HG03521 (cell line): ENCODE measurements at regions not wholly inside any gene's neighbourhood (a gene's known extent, or its start where the extent isn't known, plus 50 kb on each side); places are given as distances from the start of the nearest gene placed in this dataset.
"Not testable (repeated sequence)": the region's sequence is repeated elsewhere in the genome, so short reads cannot be mapped to it uniquely, and the experiment has no call there.

ENCODE experiments used
- ATAC-seq: cut with Tn5 transposase; IDR thresholded peaks from one replicate; pipeline ENCODE4 v1.9.1; 2021; ENCODE audit warnings: mild to moderate bottlenecking, moderate library complexity; ENCODE audit not compliant: unreplicated experiment

GRCh38 chr16:64089697-64090096 is 1032.2 kb downstream of the CDH11 start:
- no peak for ATAC-seq

- no peak for ATAC-seq
Measured at GRCh38 chr16:64088838-64089237, 1033.0 kb downstream of the CDH11 start.

- ATAC-seq = no peak
Measured at GRCh38 chr16:64085296-64085695, 1036.6 kb downstream of the CDH11 start.

- ATAC-seq = no peak
Measured at GRCh38 chr16:64084706-64085105, 1037.2 kb downstream of the CDH11 start.

GRCh38 chr16:64083428-64084129 is 1038.3 kb downstream of the CDH11 start:
- ATAC-seq = no peak

GRCh38 chr16:64077242-64077641 is 1044.6 kb downstream of the CDH11 start:
- ATAC-seq = no peak

- ATAC-seq = no peak
Measured at GRCh38 chr16:64074706-64075105, 1047.2 kb downstream of the CDH11 start.

- not testable (repeated sequence) for ATAC-seq
Measured at GRCh38 chr16:64072131-64072730, 1049.6 kb downstream of the CDH11 start.

GRCh38 chr16:64065523-64065922 is 1056.3 kb downstream of the CDH11 start:
- ATAC-seq = no peak

GRCh38 chr16:64061621-64062020 is 1060.2 kb downstream of the CDH11 start:
- no peak for ATAC-seq

- ATAC-seq = no peak
Measured at GRCh38 chr16:64060631-64061030, 1061.2 kb downstream of the CDH11 start.

- no peak for ATAC-seq
Measured at GRCh38 chr16:64058685-64059084, 1063.2 kb downstream of the CDH11 start.

GRCh38 chr16:64051824-64052223 is 1070.0 kb downstream of the CDH11 start:
- no peak for ATAC-seq

GRCh38 chr16:64047878-64048277 is 1074.0 kb downstream of the CDH11 start:
- no peak for ATAC-seq

GRCh38 chr16:64047207-64047606 is 1074.7 kb downstream of the CDH11 start:
- no peak for ATAC-seq

- ATAC-seq = no peak
Measured at GRCh38 chr16:64035337-64035736, 1086.5 kb downstream of the CDH11 start.

GRCh38 chr16:64019339-64019738 is 1102.5 kb downstream of the CDH11 start:
- no peak for ATAC-seq

GRCh38 chr16:64017796-64018195 is 1104.1 kb downstream of the CDH11 start:
- no peak for ATAC-seq

- ATAC-seq = no peak
Measured at GRCh38 chr16:64013856-64014255, 1108.0 kb downstream of the CDH11 start.

GRCh38 chr16:64012166-64012565 is 1109.7 kb downstream of the CDH11 start:
- no peak for ATAC-seq

GRCh38 chr16:64011650-64012049 is 1110.2 kb downstream of the CDH11 start:
- ATAC-seq = no peak

GRCh38 chr16:64008131-64008530 is 1113.7 kb downstream of the CDH11 start:
- no peak for ATAC-seq

- no peak for ATAC-seq
Measured at GRCh38 chr16:64004116-64004515, 1117.7 kb downstream of the CDH11 start.
